ENCODE measurements at regions not wholly inside any gene's neighbourhood (a gene's known extent, or its start where the extent isn't known, plus 50 kb on each side); places are given as distances from the start of the nearest gene placed in this dataset.
"Not testable (repeated sequence)": the region's sequence is repeated elsewhere in the genome, so short reads cannot be mapped to it uniquely, and the experiment has no call there.

DNA sequence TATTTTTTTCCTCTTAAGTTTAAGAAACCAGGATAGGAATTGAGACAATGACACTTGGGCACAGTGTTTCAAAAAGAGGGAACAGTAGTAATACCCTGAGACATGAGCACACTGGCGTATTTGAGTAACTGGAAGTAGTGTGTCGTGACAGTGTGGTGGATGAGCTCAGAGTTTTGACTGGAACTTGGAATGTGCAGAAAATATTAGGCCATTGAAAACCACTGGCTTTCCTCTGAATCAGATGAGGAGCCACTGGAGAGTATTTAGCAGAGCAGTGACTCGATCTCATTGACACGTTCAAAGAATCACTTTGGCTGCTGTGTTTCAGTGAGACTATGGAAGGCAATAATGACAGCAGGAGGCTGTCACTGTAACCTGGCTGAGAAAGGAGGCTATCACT is 1531.2 kb downstream of the STIM2 start:
- DNase-seq (ENCODE audit: low spot score): no peak

DNA sequence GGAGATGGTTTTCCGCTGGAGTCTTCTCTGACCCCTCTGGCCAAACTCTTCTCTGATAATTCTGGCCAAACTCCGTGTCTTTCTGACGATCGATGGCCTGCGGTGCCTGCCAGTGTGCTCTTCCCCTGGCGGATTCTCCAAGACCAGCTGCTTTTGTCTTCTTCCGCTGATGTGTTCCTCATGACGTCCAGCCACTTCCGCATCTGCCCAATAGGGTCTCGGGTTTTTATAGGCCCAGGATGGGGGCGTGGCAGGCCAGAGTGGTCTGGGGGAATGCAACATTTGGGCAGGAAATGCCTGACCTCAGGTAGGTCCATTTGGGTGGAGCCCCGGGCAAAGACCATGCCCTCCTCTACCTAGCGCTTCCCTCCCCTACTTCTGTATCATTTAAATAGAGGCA is 1542.1 kb downstream of the STIM2 start:
- no peak for DNase-seq (ENCODE audit: low spot score)

DNA sequence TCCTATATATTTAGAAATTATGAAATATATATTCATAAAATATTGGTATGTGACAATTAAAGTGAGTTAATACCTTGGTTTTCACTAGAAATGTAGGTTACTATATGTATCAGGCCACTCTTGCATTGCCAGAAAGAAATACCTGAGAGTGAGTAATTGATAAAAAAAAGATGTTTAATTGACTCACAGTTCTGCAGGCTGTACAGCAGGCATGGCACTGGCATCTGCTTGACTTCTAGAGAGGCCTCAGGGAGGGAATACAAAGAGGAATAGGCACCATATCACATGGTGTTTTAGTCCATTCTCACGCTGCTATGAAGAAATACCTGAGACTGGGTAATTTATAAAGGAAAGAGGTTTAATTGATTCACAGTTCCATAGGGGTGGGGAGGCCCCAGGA is 1560.6 kb downstream of the STIM2 start:
- DNase-seq (ENCODE audit: low spot score): no peak

DNA sequence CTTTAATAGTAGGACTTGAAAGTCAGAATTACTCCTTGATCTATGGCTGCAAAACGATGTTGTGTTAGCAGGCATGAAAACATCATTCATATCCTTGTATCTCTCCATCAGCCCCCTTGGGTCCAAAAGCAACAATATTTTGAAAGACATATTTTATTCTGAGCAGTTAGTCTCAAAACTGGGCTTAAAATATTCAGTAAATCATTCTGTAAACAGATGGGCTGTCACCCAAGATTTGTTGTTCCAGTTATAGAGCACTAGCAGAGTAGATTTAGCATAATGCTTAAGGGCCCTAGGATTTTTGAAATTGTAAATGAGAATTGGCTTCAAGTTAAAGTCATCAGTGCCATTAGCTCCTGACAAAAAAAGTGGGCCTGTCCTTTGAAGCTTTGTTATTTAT is 1565.6 kb downstream of the STIM2 start:
- no peak for DNase-seq (ENCODE audit: low spot score)

DNA sequence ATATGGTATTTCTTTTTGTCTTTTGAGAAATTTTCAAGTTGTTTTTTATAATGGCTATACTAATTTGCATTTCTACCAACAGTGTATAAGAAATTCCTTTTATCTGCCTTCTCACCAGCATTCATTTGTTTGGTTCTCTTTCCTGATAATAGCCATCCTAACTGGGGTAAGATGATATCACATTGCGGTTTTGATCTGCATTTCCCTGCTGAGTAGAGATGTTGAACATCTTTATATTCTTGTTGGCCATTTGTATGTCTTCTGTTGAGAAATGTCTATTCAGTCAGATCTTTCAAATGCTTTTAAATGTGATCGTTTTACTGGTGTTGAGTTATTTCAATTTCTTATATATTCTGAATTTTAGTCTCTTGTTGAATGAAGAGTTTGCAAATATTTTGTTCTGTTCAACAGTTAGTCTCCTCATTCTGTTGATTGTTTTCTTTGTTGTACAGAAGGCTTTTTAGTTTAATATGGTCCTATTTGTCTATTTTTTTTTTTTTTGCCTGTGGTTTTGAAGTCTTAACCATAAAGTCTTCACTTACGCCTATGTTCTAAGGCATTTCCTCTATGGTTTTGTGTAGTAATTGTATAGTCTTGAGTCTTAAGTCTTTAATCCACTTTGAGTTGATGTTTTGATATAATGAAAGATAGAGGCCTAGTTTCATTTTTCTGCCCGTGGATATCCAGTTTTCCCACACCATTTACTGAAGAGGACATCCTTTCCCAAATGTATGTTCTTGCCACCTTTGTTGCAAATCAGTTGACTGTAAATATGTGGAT is 1566.9 kb downstream of the STIM2 start:
- no peak for DNase-seq (ENCODE audit: low spot score)

DNA sequence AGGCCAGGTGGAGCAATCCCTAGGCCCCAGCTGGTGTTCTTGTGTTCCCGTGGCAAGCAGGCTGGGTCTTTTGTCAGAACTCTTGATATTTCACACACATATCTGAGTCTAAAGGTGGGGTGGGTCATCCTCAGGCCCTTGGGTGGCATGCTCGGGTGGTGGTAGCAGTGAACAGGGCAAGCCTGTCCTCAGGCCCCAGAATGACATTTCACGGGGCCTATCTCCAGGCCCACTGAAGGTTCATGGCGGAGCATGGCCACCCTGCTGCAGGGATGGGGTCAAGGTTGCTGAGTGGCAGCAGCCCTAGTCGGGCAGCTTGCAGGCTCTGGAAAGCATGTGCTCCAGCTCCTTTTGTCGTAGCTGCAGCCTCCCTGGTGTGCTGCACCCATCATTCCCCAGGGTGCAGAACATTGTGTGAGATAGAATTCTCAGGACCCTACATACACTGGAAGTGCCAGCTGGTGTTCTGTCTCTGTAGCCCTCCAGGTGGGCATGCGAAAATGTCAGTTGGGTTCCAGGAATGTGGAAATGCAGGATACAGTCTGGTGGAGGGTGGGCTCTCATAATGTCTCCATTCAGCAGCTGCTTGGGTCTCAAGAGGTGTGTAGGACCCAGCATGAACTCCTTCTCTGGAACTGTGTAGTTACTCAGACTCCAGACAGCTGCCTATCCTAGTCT is 1571.8 kb downstream of the STIM2 start:
- no peak for DNase-seq (ENCODE audit: low spot score)

DNA sequence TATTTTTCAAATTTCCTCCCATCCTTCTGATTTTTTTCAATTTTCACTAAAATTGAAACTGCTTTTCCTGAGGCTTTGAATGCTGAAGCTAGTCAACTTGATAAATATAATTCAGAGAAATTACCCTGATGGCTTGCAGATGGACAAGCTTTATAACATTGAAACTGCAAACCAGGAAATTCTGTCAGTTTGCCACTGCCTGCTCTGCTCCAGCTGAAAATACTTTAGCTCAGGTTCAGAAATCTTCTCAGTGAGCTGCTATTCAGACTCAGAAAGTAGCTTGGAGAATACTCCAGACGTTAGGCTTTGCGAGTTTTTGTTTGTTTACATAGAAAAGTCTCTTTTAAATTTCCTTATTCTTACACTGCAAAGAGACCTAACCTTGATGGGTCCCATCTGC is 1574.7 kb downstream of the STIM2 start:
- no peak for DNase-seq (ENCODE audit: low spot score)

DNA sequence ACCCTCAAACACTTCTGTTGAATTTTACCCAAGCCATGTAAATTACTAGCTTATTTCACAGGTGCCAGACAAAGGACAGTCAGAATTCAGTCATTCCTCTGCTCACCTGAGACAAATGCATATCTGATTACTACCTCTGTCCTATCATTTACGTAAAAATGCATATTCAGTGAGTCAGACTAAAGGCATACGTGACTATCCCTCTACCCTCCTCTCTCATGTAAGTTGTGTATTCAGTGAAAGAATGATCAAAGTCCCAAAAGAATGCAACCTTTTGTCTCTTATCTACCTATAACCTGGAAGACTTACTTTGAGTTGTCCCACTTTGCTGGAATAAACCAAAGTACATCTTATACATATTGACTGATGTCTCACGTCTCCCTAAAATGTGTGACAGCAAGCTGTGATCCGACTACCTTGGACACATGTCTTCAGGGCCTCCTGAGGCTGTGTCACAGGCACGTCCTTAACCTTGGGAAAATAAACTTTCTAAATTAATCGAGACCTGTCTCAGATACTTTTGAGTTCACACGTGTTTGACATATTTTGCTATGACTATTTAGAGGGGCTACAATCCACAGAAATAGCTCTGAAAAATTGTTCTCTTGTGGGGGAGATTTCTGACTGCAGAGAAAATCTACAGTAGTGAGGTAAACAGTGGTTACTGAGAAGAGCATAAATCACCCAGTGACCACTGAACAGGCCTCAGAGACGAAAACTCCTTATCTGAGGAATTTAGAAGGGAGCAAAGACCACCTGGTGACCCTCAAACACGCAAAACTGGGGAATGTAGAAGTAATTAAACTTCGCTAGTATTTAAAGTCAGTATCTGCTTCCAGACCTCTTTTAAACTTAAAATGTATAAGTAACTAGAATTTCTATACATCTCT is 1575.8 kb downstream of the STIM2 start:
- DNase-seq (ENCODE audit: low spot score): no peak

DNA sequence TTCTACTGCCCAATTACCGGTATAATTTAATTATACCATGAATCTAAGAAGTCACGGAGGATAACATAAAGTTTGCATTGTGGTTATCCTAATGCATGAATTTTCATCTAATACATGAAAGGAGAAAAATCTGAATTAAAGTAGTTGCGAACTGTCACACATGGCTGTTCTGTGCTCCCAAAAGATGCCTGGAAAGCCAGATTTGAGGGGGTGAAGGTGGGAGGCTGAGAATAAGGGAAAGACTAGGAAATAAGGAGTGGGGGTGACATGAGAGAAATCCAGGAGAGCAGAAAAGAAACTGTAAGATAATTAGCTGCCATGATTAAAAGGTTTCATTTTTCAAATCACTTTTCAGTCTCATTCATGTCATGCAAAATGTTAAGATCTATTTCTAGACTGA is 1582.7 kb downstream of the STIM2 start:
- DNase-seq (ENCODE audit: low spot score): no peak

DNA sequence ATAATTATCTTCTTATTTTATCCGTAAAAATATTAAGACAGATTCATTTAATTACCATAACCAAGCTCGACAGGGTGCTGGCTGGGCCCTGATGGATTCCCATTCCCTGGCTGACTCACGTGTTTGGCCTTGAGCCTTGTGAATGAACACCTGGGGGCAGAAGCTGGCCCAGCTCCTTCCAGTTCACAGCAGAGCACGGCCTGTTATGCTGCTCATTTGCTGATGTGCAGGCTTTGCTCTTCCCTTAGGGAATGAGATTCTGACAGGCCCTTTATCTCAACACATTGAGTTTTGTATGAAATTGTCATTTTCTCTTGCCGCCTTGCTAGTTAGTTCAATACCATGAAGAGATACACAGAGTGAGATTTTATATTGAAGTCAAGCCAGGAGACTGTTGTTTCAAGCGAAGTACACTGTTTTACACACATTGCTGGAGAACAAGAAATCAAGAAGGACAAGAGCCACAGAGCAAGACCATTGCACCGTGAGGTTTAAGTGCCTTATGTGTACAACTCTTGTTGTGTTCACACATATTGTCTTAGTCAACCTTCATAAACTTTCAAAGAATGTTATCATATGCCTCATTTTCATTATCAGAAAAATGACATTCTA is 1583.3 kb downstream of the STIM2 start:
- DNase-seq (ENCODE audit: low spot score): no peak

DNA sequence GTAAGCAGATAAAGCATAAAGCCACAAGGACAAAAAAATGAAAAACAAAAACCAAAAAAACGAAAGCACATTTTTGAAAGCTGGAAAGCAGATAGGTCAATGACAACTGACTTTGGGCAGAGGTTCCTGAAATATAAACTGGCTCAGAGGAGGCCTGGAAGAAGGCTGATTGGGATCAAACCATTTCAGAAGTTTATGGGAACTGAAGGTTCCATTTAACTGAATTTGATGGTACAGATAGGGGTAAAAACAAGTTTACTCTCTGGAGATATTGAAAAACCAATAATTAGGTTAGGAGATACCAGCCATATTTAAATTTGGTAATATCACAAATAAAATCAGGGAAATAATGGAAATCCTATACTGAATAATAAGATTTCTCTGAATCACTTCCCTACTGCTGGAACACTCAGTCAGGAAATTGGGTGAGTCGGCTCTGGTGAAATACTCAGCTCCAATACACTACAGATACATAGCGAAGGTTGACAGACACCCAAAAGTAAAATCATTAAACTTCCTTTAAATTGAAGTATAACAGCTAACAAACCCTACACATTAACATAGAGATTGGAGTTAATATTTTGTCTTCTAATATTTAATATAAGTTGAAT is 1584.3 kb downstream of the STIM2 start:
- DNase-seq (ENCODE audit: low spot score): no peak

DNA sequence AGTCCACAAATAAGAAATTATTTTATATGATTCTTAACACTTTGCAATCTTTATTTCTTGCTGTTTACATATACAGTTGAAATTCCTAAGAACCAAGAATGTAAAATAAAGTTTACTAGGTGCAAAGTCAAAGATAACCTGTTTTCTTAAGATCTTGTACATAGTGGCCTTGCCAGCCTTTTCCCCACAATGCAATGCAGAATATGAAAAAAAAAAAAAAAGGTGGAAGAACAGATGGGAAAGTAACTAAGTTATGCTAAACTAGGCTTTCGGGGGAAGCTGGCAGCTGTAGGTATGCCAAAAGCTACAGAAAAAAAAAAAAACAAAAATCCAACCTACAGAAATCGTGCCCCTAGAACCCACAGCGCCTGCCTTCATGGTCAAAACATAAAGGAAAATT is 1588.4 kb downstream of the STIM2 start:
- no peak for DNase-seq (ENCODE audit: low spot score)

DNA sequence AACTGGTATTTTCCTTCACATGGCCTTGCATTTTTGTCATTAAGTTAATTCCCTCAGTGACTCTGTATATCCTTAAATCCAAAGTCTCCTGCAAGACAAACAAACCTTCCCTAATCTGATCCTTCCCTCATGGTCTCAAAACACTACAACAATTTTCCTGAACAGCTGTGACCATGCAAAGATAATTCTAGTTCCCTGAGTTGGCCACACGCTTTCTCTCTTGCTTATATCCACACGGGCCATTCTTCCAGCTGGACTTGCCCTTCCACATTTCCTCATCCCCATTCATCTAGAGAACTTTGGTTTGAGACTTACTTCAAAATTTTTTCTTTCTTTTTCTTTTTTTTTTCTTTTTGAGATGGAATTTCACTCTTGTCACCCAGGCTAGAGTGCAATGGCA is 1590.7 kb downstream of the STIM2 start:
- DNase-seq (ENCODE audit: low spot score): no peak

DNA sequence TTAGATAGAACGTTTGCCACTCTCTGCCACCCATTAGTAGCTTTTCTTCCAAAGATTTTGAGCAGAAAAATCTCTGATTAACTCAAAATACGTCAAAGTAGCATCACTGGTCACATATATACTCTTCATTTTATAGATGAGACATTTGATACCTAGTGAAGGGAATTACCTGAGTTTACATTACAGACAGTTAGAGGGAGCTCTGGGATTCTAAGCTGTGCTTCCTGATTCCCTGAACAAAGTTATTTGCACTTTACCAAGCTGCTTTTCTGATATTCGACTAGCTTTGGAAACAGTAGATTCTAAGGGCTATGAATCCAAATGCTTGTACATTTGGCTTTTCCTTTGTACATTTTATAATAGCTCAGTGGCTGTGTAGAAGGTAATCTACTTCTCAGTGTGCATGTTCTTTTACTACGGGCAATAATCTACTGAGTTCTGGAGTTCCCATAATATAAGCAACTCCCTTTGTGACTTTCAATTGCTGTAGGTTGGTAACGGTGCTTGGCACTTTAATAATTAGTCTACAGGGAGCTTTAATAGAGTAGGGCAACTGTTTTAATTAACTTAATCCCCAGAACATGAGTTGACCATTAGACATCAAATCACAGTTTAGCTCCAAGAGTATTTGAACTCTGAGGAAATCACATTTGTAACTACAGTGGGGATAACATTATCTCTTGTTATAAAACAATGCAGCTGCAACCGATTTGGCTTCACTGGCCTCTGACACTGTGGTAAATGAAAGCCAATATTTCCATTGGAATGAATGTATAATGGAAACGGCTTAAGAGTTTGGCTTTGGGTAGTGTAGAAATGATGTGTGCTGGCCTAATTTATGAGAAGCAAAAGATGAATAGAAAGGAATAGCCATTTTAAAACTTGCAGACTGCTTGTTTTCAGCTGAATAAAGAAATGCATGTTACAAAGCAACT is 1602.4 kb downstream of the STIM2 start:
- DNase-seq (ENCODE audit: low spot score): no peak

DNA sequence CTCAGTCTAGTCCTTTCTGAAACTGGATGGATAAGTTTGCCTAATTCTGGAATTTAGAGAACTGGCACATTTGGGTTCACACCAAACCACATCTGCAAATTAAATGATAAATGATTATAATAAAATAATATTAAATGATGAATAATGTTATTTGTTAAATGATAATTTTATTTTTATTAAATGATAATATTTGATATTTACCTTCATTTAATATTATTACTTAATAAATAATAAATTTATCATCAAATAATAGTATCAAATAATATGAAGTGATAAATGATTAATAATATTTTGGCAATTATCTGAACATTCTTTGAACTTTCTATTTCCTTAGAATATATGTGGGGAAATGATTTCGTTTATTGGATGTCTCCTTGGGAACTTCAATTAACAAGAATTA is 1604.2 kb downstream of the STIM2 start:
- DNase-seq (ENCODE audit: low spot score): no peak

DNA sequence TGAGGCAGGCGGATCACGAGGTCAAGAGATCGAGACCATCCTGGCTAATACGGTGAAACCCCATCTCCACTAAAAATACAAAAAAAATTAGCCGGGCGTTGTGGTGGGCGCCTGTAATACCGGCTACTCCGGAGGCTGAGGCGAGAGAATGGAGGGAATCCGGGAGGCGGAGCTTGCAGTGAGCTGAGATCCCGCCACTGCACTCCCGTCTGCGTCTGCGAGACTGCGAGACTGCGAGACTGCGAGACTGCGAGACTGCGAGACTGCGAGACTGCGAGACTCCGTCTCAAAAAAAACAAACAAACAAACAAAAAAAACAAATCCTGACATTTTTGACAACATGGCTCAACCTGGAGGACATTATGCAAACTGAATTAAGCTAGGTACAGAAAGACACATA is 1606.2 kb downstream of the STIM2 start:
- DNase-seq (ENCODE audit: low spot score): not testable (repeated sequence)

DNA sequence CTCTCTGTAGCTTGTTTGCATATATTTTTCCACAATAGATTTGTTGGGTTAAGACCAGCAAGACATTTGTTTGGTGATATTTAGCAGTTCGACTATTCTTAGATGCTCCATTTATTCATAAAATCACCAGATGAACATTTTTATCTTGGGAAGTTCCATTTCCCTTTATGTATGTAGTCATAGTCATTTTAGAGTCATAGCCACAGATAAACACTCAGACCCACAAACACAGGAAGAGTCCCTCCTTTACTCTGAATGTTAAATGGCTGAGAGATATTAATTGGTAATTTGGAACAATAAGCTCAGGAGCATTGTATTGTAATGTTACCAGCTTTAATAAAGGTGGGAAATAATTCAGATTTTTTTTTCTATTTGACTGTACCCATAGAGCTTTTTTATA is 1608.7 kb downstream of the STIM2 start:
- DNase-seq (ENCODE audit: low spot score): no peak

DNA sequence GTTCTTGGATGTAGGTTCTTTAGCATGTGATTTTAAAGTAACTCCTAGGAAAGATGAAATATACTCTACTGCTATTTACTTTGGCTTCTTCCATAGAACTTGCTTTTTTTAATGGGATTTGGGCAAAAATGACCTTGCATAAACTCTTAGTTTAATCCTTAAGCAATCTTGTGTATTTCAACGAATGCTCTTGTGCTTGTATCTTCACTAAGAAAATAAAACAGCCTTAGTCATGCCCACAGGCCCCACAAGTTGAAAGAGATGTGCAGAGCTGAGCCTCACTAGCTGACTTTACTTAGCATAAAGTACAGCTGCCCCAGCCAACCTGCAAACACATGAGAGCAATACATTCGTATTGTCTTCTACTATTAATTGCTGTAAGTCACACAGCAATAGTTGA is 1609.2 kb downstream of the STIM2 start:
- DNase-seq (ENCODE audit: low spot score): no peak

DNA sequence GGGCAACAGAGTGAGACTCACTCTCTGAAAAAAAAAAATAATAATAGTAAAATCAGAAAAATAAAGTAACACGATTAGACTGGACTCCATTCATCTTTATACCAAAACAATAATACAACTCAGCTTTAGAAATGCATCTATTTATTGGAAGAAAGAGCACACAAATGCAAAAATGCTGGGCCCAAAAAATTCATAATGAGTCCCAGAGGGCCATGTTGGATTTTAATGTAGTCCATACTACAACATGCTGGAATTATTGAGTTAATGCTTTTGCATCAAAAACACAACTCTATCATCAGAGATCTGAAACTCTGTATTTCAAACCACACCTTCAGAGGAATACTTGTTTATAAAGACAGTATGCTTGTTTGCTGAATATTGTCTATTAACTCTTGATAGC is 1614.7 kb downstream of the STIM2 start:
- no peak for DNase-seq (ENCODE audit: low spot score)

DNA sequence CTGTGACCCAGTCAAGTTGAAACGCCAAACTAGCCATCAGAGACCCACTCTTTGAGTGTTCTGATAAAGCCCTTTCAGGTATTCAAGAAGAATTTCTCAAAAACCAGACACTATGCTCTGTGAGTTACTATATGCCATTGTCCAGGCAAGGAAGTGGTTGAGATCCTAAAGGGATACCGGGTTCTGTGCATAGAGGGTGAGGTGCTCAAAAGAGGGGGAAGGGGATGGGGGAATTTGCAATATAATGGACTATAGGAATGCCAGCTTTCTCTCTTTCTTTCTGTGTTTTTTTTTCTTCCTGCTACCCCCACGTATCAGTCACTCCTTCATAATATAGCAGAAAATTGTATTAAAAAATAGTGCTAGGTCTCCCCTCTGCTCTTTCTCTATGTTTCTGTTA is 1619.0 kb downstream of the STIM2 start:
- DNase-seq (ENCODE audit: low spot score): no peak

DNA sequence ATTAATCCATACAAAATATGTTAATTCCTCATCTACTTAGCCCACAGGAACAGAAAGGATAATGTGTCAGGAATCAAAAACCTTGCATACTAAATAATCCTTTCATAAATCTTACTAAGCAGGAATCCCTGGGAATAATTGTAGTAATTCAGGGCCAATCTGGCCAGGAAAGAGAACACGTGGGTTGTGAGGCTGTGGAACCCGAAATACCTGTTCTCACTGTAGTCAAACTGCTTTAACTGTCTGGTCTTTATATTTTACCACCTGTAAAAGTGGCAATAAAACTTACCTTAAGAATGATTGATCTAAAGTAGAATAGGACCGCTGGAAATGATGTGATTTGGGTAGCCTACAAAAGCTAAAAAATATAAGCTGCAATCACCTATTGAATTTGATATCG is 1620.9 kb downstream of the STIM2 start:
- peak; percentile 16 for DNase-seq (ENCODE audit: low spot score)
